COLO668 (cell line): ENCODE measurements at regions not wholly inside any gene's neighbourhood (a gene's known extent, or its start where the extent isn't known, plus 50 kb on each side); places are given as distances from the start of the nearest gene placed in this dataset.

Source experiments
- DNase-seq: peaks from one replicate; lab custom pipeline; 2025; ENCODE audit not compliant: unreplicated experiment; lab: John Stamatoyannopoulos, UW

DNA sequence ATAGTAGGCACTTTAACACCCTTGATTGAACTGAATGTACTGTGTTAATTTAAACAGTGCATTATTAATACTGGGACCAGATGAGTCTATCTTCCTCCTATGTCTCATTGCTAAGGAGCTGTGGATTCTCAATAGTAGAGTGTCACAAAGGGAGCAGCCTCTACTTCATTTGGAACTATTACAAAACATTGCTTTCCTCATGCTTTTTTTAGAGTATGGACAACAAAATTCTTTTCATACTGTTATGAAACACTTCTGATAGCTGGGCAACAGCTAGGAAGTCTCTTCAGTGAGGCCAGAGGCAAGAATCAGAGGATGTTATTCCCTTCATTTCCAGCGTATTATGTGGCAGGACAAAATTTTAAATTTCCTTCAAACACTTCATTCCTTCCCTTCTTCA is 160.8 kb downstream of the FBXO8 start:
- DNase-seq: no peak

DNA sequence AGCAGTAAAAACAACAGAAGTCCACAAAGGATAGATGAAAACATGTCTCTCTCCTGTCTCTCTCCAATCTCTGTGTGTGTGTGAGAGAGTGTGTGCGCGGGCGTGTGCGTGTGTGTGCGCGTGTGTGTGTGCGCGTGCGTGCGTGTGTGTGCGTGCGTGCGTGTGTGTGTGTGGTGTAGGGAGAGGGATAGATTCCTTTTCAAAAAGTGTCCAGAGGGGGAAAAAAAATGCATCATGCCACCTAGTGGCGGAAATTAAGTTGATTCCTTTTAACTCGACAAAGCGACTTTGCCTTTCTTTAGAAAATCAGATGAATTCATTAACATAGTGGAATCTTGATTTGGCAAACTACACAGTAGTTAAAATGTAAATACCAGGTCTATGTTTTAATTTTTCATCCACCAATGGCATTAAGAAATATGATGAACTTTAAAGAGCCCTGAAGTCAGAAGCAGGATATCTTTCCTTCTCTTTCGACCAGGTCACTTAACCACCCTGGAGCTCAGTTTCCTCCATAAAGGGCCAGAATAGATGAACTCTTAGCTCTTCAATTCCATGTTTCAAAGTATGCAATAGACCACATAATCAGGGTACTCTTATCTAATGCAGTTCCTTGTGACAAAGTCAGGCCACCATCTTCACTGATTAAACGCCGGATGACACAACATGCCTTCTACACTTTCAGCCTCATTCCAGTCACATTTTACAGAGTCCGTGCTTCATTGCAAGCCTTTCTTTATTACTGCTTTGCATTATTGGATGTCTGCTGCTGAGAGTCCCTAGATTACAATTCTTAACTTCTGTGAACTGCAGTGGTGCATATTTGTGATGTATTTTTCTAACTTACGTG is 162.8 kb downstream of the FBXO8 start:
- peak; percentile 18 for DNase-seq

DNA sequence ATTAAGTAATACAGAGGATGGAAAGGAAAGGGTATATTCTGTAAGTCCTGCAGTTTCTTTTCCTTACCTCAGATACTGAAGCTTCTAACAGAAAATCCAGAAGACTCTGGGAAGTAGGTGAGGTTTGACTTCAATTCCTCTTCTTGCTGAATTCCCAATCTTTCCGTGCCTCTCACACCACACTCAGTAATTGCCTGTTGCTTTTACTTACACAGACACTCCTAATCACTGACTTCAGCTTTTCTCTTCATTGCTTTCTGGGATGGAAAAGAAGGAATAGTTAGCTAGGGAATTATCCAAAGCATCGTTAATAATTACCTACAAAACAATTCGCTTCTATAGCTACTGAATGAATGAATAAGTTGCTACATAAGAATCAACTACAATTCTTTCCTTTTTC is 163.6 kb downstream of the FBXO8 start:
- DNase-seq: no peak

DNA sequence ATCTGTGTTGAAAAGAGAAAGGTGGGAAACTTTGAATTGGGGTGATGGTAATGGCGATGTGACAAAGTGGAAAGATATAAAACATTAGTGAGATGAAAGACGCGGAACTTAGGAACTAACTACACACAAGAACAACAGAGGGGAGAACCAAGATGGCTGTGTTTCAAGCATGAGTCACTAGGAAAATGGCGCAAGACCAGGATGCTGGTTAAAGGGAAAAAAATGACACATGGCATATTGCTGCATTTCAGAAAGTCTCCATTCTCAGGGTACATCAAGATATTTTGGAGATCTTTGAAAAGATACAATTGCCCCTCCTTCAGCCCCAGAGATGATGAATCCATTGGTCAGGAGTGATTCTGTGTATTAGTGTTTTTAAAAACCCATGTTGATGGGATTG is 164.4 kb downstream of the FBXO8 start:
- no peak for DNase-seq

DNA sequence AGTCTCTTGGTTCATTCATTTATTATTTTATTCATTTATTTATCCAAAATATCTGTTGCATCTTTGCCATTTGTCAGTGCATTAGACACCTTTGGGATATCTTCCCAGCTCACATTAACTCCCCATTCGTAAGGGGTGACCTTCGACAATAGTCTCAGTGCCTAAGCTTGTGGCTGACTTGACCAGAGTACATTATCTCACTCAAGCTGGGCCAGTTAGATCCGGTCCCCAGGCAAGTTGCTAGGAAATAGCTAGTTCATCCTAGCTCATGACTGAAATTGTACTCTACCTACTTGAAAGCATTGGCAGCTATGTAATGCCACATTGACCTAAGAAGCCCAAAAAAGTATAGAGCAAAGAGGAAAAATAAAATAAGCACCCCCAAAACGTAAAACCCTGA is 165.3 kb downstream of the FBXO8 start:
- no peak for DNase-seq

DNA sequence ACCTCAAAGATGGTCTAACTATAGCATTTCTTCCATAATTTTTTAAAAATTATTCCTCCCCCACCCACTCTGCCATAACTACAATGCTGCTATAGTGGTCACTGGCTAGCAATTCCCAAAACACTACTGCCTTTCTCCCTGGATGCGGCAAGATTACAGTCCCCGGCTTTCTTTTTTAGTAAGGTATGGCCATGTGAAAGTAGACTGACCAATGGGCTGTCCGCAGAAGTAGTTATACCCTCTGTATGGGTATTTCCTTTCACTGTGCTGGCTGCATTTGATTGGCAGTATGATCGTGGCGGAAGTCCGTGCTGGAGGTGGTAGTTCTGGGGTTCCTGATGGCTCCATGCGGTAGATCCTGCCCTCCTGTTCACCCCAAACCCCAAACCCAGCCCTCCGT is 166.0 kb downstream of the FBXO8 start:
- no peak for DNase-seq

DNA sequence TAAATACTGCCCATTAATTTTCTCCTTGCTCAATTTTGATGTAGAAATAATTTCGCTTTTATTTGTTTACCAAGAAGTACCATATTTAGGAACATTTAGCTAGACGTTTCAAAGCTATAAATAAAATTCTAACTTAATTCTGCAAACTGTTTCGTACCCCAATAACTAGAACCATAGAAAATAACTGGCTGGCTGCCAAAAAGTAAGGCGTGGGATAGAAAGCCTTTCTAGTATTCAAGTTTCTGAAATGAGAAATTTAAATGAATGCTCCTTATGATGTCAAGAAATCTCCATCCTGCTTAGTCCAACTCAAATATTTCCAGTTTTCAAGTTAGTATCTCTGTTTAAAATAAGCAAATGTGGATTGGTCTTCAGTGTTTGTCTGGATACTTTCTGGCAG is 167.4 kb downstream of the FBXO8 start:
- DNase-seq: no peak

DNA sequence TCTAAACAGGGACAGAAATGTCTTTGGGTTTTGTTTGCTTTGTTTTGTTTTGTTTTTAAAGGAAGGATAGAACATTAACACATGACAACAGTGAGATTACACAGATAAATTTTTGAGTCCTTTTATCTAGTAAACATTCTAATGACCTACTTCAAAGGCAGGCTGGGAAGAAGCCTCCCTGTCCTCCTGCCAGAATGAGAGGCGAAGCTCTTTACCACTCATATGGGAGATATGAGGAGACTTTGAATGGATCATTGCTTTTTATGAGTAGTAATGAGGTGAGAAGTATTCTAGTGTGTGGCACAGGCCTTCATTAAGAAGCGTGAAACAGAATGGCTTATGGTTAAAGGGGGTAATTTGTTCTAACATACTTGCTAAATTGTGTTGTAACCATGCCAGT is 172.0 kb downstream of the FBXO8 start:
- no peak for DNase-seq

DNA sequence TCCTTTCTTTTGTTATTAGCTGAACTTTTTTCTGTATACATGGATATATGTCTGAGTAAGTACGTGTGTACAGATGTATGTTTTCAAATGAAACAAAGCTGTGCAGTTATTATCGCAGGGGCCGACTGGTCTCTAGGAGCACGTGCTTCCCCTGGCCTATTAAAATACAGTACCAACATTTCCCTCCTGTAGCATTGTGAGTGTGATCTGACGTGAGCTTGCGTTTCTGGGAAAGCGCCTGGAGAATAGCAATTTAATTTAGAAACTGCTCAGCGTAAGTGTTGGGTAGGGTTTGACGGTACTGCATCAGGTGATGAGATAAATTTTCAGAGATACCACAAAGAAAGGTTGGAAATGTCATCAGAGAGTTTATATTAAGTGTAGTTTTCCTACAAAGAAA is 173.3 kb downstream of the FBXO8 start:
- no peak for DNase-seq

DNA sequence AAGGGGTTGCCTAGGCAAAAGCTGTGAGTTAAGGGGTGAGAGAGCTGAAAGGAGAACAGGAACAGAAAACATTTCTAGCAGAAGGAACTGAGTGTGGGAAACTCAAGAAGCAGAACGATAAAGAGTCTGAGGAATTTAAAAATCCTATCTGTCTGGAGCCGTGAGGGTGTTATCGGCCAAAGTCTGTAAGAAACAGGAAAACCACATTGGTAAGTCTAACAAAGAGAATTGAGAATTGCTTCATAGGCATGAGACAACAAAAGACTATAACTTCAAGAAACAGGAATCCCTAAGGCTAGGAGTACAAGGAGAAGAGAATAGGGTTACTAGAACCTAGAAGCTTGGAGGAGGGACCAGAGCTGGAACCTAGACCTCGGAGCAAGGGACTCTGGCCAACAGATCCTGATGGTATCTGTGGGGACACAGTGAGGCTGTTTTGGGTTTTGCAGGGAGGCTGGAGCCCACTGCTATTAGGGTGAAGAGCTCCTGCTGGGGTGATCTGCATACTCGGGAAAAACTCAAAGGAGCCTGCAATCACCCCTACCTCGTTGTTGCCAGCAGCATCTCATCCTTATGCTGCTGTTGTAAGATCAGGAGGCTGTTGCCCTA is 175.6 kb downstream of the FBXO8 start:
- DNase-seq: no peak

DNA sequence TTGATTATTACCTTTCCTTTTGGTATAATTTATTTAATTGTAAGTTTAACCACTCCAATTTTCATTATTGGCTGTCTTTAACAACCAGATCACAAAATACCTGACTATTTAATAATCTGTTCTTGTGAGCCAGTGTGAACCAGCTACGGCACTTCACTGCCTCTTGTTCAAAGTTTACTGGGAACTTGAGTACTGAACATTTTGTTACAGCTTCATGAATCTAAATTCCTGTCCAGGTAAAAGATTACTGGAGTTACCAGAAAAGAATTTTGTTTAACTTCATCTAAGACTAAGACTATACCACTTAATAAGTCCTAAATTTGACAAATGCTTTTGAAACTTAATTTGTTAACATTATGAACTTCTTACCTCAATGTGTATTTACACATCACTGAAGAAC is 178.3 kb downstream of the FBXO8 start:
- DNase-seq: no peak

DNA sequence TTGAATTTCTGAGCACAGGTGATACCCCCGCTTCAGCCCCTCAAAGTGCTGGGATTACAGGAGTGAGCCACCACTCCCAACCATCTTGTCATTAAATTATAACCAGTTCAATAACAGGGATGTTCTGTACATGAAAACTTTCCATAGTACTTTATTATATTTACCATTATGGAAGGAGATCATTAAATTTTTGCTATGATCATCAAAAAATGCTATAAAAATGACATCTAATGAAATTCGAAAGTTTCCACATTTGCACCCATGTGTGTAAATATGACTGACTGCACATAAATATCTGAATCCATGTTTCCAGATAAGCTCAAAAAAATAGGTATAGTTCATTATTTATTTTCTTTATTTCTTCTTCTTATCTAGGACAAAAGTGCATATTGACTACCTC is 182.6 kb downstream of the FBXO8 start:
- no peak for DNase-seq

DNA sequence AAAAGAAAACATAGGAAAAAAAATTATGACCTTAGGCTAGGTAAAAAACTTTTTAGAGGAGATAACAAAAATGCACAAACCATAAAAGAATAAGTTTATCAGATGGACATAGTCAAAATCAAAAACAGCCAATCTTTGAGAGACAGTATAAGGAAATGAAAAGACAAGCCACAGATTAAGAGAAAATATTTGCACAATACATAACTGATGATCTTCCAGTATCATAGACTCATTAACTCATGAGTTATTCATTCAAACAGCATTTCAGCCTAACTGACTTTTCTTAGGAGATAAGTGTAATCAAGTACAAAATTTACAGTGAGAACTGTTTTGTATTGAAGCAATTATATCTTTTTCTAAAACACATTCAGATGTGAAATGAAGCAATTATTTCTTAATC is 183.8 kb downstream of the FBXO8 start:
- DNase-seq: no peak

DNA sequence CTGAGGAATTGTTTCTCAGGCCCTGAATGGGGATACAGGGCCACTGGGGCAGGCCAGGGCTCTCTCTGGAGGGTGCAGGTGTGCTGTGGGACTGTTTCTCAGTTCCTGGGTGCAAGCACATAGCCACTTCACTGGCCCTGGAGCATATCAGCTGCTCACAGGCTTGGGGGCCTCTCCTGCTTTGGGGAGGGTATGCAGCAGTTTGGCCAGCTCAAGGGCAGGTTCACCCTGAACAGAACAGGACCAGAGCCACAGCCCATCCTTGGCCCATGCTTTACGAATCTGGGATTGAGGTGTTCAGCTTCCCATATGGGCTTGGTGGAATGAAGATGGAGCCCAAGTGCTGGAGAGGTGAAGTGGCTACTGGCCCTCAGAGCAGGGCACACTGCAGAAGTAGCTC is 186.5 kb downstream of the FBXO8 start:
- no peak for DNase-seq

DNA sequence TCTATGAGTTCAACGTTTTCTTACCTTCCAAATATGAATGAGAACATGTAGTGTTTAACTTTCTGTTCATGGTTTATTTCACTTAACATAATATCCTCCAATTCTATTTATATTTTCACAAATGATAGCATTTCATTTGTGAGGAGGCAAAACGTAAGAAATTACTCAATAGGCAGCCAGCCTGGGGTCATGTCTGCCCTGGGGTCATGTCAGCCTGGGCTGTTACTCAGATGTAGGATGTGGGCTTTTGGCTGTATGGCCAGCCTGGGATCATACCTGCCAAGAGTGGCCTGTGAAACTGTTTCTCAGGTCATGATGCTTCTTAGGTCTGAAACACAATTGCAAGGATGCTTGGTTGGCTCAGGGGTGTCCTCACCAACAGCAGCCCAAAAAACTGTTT is 187.0 kb downstream of the FBXO8 start:
- DNase-seq: no peak

DNA sequence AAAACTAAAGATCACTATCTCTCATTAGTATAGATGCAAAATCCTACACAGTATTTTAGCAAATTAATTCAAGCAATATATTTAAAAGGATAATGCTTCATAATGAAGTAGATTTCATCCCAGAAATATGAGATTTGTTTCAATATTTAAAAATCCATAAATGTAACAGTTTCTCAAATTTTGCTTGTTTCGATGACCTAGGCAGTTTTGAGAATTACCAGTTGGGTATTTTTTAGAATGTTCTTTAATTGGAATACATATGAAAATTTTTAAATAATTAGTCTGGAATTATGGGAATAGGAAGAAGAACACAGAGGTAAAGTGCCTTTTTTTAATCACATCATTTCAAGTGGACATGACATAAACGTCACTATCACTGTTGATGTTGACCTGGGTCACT is 192.3 kb downstream of the FBXO8 start:
- no peak for DNase-seq

DNA sequence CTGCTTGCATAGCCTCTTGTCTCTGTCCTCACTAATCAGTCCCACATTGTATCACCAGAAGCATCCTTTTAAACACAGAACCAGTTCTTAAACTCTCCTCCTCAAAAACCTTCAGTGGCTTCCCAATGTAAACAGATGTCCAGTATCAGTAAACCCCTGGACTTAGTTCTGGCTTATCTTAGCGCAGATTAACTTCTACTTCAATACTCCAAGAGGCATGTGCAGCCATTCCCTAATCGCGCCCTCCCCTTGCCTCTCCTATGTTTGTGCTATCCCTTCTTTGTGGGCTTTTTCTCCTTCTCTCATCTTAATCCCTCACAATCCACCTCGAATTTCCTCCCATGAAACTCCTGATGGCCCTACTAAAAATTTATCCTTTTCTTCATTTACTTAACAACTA is 193.8 kb downstream of the FBXO8 start:
- DNase-seq: no peak

DNA sequence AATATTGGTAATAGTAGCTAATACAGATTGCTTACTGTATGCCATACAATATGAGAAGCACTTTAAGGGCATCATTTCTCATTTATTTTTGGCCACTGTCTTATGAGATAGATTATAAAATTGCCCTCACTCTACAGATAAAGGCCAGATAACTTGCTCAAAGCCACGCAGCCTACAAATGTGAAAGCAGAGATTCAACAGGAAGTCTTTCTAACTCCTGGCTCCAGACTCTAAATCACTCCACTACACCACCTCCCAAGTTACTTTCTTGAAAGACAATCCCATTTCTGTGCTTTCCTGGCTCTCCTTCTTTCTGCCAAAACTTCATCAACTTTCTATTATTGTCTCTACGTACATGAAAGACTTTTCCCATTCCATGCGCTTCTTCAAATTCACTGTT is 194.7 kb downstream of the FBXO8 start:
- DNase-seq: no peak

DNA sequence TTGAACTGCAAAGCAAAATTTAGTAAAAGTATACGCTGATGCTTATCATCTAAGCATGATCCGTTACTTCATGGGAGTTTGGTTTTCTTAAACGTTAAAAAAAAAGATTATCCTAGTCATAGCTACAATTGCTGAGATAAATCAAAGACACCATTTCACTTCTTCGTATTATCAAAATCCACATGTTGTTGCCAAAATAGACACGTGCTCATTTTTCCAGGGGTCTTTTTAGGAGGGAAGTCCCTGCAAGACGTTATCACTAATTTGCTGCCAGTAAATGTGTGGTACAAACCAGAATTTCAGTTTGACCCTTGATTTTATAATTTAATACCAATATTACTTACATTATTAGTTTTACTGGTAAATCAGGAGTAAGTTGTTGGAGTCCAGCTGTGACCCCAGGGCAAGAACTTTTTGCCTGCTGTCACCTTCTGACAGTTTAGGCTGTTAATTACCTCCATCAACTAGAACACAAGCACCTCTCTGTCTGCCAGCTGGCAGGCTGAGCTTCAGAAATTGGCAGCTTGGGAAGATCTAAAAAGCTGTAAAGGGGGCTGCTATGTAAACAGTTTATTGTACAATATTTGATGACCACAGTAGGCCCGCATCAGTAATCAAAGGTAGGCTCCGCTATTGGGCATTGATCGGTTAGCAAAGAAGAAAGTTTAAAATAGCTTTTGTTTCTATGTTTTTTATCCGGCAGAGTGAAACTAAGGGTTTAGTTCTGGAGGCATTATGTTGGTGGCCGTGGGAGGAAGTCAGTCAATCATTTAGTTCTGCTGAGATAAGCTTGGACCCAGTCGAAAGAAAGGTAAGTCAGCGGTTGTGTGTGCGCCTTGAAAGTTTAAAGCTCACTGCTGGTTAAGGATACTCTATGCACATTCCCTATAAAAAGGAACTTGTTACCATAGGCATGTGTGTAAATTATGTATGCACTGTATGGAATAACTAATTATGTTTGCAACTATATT is 196.4 kb downstream of the FBXO8 start:
- DNase-seq: no peak

DNA sequence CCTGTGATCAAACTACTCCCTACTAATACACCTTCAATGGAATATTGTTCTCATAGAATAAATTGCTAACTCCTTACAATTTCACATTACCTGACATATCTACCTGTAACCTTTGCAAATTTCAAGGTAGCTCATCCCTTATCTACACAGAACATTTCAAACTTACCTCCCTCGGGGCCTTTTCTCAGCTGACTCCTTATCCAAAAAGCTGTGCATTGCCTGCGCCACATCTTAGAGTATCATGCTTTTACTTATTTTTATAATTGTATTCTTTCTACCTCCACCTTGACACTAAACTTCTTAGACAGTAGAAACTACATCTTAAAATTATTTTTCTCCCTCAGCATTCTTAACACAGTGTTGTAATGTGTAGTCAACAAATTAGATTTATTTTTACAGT is 198.5 kb downstream of the FBXO8 start:
- no peak for DNase-seq

DNA sequence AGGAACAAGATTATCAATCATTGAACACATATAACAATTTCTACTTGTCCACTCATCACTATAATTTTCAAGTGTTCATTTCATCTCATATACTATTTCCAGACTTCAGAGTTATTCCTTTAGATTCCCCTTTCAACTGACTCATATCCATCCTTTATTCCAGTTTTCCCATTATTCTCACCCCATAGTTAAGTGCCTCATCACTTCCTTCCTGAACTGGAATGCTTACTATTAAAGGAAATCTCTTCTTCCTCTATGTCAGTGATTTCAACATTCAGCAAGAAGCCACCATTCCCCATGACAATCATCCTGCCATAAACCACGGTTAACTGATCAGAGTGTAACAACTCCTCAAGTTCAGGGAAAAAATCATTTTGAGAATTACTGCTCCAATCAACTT is 198.9 kb downstream of the FBXO8 start:
- no peak for DNase-seq

DNA sequence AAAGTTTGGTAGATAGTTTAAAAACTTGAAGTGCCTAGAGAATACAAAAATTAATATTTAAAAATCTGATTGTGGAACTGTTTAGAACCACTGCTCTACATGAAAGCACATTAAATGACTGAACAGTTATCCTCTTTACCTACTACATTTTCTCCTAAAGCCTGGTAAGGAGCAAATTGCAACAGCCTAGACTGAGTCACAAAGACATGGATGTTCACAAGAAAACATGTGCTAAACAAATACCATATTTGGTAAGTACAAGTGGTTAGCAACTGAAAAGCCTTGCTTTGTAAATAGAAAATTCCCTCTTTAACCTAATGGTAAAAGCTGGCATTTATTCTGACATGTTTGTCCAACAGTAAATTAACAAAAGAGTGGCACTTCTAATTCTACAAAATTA is 203.1 kb downstream of the FBXO8 start:
- DNase-seq: no peak
